ENCODE measurements at regions not wholly inside any gene's neighbourhood (a gene's known extent, or its start where the extent isn't known, plus 50 kb on each side); places are given as distances from the start of the nearest gene placed in this dataset.

DNA sequence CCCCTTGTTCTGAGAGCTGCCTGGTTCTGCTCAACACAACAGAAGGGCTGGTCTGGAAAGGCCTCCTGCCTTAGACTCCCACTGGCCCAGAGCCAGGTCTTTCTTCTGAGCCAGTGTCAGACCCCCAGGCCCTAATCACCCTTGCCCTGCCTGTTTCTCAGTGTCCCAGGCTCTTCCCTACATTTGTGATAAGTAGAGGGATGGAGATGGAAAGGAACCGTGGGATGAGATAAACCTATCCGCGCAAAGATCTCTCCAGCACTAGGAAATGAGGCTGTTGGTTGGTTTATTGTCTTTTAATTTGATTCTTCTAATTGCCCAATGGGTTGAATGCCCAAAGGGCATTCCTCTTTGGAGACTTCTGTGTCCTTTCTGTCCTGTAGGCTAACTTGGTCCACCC lies 470.0 kb downstream of the TSHZ3 start:
- TF ChIP-seq GATA3 (IDR thresholded peaks at IDR 0.05; ENCODE audit: low read depth, low read length) (peak; percentile 54; the same call in 1 of the 2 replicates), GATA2 (IDR thresholded peaks at IDR 0.05; ENCODE audit: low read depth, low read length) (peak; percentile 65)

DNA sequence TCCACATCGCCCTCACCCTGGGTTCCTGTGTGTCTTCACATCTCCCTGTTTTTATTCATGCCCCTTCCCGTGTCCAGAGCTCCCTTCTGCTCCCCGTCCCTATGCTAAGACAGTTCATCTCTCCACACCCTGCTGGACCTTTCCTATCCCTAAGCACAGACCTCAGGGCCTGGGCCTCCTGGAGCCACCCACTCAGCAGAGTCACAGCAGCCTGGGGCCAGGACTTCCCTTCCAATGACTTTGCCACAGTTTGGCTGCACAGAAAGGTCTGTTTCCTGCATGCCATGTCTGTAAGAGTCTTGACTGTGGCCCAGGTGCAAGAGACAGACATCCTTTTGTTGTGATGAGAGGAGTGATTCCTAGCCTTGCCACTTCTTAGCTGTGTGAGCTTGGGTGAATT lies 470.7 kb downstream of the TSHZ3 start:
- no peak for TF ChIP-seq GATA3 (IDR thresholded peaks at IDR 0.05; ENCODE audit: low read depth, low read length)
- no peak for TF ChIP-seq GATA2 (IDR thresholded peaks at IDR 0.05; ENCODE audit: low read depth, low read length)

DNA sequence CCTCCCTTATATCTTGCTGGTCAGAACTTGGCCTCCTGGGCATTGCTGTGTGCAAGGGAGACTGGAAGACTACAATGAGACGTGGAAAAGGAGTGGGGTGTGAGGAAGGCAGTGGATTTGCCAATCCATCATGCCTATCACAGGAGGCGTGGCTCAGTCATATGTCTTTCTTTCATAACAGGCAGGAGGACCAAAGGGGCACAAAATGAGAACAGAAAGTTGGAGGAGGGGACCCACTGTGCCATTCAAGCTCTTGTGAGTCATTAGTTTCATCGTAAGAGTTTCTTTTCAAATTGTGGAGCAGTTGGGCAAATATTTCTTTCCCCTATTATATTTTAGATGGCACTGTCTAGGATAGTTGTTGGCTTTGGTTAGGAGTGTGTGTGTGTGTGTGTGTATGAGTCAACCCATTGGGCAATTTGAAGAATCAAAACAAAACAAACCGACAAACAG lies 471.5 kb downstream of the TSHZ3 start:
- no peak for TF ChIP-seq GATA3 (IDR thresholded peaks at IDR 0.05; ENCODE audit: low read depth, low read length)
- TF ChIP-seq GATA2 (IDR thresholded peaks at IDR 0.05; ENCODE audit: low read depth, low read length): no peak

DNA sequence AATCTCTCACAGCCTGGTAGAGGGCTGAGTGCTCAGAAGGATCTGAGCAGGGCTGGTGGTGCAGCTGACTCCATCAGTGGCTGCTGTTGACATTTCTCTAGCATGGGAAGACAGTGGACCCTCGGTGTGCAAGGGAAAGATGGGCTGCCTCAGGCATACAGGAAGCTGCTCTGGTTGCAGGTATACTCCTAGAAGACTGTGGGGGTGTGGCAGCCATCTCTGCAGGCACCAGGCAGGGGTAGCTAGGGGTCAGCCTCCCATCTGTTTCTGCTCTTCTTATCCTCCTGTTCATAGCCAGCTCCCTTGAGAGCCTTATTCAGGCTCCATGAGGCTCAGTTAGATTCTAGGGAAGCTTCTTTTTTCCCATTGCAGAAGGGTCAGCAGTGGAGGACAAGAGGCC lies 475.5 kb downstream of the TSHZ3 start:
- TF ChIP-seq GATA3 (IDR thresholded peaks at IDR 0.05; ENCODE audit: low read depth, low read length) (no peak), GATA2 (IDR thresholded peaks at IDR 0.05; ENCODE audit: low read depth, low read length) (no peak)

DNA sequence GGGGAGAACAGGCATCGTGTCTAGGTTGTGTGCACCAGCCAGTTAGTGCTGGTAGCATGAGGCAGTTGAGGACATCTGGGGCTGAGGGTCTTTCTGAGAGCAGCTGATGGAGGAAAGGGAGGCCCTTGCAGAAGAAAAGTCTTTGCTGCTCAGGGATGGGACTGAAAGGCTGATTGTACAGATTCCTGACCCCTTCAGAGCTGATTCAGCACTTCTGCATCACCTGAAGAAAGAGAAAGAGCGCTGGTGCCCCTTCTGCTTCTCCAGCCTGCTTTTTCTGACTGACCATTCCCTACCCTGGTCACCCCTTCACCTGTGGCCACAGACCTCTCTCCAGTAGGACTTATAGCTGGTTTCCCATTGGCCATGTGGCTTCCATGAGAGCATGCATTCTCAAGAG lies 476.2 kb downstream of the TSHZ3 start:
- no peak for TF ChIP-seq GATA3 (IDR thresholded peaks at IDR 0.05; ENCODE audit: low read depth, low read length)
- no peak for TF ChIP-seq GATA2 (IDR thresholded peaks at IDR 0.05; ENCODE audit: low read depth, low read length)

DNA sequence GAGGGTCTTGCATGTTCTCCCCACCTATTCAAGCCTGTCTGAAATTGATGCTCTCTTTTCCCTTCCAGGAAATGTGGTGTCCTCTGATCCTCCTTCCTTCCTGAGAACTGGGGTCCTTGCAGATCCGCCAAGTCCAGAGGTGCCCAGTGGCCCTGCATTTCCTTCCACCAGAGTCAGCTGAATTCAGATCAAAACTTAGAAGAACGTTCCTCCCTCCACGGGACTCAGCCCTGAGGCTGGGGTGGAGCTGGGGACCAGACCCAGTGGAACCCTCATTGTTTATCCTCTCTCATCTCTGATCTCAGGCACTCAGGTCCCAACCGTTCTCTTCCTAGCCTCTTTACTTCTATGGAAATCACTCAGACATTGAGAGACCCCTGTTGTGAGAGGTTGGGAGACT lies 477.3 kb downstream of the TSHZ3 start:
- TF ChIP-seq GATA3 (IDR thresholded peaks at IDR 0.05; ENCODE audit: low read depth, low read length): no peak
- no peak for TF ChIP-seq GATA2 (IDR thresholded peaks at IDR 0.05; ENCODE audit: low read depth, low read length)

DNA sequence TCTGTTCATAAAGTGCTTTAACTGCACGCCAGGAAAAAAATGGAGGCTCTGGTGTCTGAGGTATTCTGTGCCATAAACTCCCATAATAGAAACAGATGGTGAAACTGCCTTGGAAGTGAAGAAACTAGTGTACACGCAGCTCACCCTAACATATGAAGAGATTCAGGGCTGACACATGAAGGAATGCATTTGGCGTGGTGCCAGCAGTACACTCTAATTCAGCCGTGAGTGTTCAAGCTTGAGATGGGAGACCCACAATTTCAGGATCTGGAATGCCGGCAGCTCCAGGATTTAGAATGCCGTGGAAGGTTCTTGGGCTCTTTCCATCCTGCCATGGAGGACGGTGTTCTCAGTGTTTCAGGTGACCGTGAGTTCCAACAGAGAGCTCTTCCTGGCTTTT lies 478.4 kb downstream of the TSHZ3 start:
- TF ChIP-seq GATA2 (IDR thresholded peaks at IDR 0.05; ENCODE audit: low read depth, low read length): no peak
- no peak for TF ChIP-seq GATA3 (IDR thresholded peaks at IDR 0.05; ENCODE audit: low read depth, low read length)

DNA sequence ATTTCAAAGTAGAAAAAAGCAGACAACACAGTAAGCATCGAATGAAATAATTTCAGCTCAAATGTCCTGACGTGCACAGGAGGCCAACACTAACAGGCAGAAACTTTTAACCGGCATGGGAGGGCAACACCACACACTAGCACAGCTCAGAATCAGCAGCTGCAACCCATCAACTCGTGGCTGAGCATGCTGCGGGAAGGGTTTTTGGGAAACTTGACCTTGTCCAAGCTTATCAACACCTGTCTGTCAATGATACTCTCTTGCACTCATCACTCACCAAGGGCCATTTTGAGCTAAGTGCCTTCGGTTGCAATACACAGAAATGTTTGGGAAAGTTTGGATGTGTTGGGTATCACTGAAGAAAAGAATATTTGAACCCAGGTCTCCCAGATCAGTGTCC lies 483.7 kb downstream of the TSHZ3 start:
- no peak for TF ChIP-seq GATA2 (IDR thresholded peaks at IDR 0.05; ENCODE audit: low read depth, low read length)
- TF ChIP-seq GATA3 (IDR thresholded peaks at IDR 0.05; ENCODE audit: low read depth, low read length): no peak

DNA sequence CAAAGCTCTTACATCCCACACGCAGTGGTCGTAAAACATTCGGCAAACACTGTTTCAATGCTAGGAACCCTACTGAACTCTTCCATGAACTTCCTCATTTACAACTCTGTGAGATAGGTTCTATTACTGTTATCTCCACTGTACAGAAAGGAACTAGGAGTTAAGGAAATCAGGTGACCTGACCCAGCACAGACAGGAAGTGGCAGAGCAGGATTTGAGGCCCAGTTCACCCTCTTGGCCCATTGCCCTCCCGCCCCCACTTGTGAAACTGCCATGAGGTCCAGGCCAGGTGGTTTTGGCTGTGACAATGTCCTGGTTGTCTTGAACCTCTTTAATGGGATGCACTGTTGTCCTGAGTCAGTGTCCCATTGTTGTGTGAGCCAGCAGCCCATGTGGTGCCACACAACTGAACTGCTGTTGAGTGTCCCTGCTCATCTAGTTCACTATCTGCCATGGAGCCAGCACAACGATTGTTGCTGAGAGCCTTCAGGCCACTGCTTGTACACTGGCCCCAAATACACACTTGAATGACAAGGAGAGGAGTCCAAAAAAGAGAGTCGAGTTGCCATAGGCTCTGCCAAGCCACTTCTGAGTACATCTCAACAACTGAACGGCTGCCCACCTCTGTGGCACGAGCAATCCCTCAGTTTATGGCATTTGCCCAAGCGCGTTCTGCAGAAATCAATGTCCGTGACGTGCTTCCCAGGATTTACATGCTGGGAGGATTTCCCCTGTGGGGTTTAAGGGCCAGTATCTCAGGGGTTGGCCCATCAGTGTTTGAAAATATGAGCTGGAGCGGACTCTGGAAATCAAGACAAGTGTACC lies 484.6 kb downstream of the TSHZ3 start:
- TF ChIP-seq GATA3 (IDR thresholded peaks at IDR 0.05; ENCODE audit: low read depth, low read length) (no peak), GATA2 (IDR thresholded peaks at IDR 0.05; ENCODE audit: low read depth, low read length) (no peak)

DNA sequence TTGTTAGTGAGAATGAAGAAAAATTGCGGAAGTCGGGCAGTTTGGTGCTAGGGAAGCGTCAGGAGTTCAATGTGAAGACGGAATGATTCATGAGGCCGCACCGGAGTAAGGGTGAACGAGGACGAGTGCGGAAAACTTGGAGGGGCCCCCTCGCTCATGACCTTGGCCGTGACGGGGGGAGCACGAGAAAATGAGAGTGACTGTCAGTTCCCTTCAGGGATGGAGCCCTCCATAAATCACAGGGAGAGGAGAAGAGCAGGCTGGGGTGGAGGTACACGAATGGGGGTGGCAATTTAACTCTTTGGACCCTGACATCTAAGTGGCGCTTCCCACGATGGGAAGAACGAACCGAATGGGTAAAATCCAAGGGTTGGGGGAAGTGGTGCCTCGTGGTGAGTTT lies 486.4 kb downstream of the TSHZ3 start:
- TF ChIP-seq GATA2 (IDR thresholded peaks at IDR 0.05; ENCODE audit: low read depth, low read length): no peak
- TF ChIP-seq GATA3 (IDR thresholded peaks at IDR 0.05; ENCODE audit: low read depth, low read length): no peak

DNA sequence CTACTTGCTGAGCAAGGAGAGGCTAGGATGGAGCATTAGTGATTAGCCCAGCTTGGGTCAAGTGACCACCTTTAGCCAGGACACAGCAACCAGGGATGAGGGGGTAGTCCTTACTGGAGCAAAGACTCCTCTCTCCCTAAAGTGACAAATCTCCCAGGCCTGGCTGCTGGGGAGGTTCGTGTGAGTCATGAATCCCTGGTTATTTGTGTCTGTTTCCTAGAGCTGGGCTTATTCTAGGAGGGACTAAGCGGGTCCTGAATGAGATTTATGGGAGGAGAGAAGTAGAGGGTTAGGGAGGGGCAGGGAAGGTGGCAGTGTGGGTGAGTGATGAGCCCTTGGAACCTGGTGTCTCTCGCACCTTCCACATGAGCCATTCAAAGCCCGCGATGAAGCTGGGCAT lies 487.3 kb downstream of the TSHZ3 start:
- TF ChIP-seq GATA3 (IDR thresholded peaks at IDR 0.05; ENCODE audit: low read depth, low read length) (no peak), GATA2 (IDR thresholded peaks at IDR 0.05; ENCODE audit: low read depth, low read length) (no peak)

DNA sequence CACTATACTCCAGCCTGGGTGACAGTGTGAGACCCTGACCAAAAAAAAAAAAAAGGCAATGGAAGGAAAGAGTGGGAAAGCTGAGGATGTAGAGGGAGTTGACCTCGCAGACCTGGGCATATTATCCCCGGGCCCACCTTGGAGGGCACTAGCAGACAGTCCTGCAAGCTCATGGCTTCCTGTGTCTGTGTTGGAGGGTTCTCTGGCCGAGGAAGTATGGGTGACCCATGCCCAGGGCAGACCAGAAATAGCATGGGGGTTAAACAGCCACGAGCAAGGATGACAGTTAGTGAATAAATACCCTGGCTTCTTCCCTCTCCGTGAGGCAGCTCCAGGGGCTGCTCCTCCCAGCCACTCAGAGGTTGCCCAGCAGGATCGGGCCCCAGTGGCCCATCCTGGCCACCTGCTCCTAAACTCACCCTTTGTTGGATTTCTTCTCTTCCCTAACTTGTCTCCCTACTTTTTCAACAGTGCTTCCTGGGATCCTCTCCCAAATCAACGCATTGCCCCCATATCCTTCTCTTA lies 485.8 kb downstream of the ZNF536 start:
- TF ChIP-seq GATA2 (IDR thresholded peaks at IDR 0.05; ENCODE audit: low read depth, low read length) (no peak), GATA3 (IDR thresholded peaks at IDR 0.05; ENCODE audit: low read depth, low read length) (no peak)

DNA sequence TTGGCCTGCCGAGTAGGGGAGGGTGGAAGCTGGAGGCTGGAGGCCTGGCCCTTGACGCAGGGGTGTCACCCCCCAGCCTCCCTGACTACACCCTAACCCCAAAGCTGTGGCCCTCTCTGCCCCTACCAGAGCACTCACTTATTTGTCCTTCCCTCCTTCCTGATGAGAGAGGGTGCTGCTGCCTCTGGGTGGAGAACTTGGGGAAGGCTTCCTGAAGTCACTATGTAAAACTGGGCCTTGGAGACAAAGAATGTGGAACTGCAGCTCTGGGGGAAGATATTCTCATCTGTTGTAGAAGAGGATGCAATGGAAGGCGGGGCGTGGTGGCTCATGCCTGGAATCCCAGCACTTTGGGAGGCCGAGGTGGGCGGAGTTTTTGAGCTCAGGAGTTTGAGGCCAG lies 485.2 kb downstream of the ZNF536 start:
- TF ChIP-seq GATA3 (IDR thresholded peaks at IDR 0.05; ENCODE audit: low read depth, low read length): no peak
- no peak for TF ChIP-seq GATA2 (IDR thresholded peaks at IDR 0.05; ENCODE audit: low read depth, low read length)

DNA sequence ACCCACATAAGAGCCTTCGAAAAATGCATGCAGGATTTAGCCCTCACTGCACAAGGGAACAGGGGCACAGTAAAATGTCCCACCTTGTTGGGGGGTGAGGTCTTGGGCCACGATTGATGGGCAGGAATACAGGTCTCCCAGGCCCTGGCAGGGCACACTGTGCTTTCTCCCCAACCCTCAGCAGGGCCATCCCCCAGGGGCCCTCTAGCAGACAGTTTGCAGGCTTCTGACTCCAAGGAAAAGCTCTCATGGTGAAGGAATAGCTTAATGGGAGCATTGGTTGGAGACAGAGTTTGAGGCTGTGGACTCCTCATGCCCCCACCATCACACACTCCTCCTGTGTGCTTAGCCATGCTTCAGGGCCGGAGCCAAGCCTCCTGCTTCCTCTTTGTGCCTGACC lies 484.6 kb downstream of the ZNF536 start:
- TF ChIP-seq GATA2 (IDR thresholded peaks at IDR 0.05; ENCODE audit: low read depth, low read length) (no peak), GATA3 (IDR thresholded peaks at IDR 0.05; ENCODE audit: low read depth, low read length) (no peak)

DNA sequence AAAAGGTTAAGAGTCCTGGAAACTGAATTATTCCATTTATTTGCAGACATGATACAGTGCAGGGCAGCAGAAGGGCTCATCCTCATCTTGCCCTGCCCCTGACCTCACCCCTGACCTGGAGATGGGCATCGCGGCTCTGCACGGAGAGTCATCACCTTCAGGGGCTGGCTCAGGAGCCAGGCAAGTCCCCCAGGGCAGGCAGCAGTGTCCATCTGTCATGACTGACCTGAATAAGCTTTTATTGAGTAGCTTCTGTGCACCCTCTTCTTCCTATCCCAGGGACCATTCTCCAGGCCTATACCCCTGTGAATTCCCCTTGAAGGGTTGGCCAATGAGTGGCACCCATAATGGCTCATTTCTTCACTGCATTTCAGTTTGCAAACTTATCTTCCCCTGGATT lies 484.2 kb downstream of the ZNF536 start:
- TF ChIP-seq GATA3 (IDR thresholded peaks at IDR 0.05; ENCODE audit: low read depth, low read length) (no peak), GATA2 (IDR thresholded peaks at IDR 0.05; ENCODE audit: low read depth, low read length) (no peak)
